ENCODE measurements at regions not wholly inside any gene's neighbourhood (a gene's known extent, or its start where the extent isn't known, plus 50 kb on each side); places are given as distances from the start of the nearest gene placed in this dataset.

DNA sequence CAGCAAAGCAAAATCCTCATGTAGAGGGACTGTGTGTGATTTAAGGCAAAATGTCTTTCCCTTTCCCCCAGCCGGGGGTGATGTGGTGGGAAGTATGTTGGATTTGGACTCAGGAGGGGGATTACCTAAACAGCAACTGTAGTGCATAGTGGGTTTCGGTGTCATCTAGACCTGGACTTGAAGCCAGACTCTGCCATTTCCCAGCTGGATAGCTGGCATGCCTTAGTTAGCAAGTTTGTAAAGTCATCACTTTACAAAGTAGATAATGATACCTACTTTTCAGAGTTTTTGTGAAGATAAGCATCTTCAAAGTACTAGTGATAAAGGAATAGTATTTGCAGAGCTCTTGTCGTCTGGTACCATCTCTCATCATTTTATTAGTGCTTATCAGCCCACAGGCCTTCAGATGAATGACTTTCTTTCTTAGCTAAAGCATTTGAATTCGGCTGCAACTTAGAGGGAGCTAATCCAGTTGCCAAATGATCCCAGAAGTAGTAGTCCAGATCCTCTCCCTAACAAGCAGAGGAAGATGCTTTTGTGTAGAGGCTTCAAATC is 56.2 kb upstream of the ROR1 start:
- TF ChIP-seq, protein P1, sequence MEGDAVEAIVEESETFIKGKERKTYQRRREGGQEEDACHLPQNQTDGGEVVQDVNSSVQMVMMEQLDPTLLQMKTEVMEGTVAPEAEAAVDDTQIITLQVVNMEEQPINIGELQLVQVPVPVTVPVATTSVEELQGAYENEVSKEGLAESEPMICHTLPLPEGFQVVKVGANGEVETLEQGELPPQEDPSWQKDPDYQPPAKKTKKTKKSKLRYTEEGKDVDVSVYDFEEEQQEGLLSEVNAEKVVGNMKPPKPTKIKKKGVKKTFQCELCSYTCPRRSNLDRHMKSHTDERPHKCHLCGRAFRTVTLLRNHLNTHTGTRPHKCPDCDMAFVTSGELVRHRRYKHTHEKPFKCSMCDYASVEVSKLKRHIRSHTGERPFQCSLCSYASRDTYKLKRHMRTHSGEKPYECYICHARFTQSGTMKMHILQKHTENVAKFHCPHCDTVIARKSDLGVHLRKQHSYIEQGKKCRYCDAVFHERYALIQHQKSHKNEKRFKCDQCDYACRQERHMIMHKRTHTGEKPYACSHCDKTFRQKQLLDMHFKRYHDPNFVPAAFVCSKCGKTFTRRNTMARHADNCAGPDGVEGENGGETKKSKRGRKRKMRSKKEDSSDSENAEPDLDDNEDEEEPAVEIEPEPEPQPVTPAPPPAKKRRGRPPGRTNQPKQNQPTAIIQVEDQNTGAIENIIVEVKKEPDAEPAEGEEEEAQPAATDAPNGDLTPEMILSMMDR (IDR thresholded peaks at IDR 0.05) = no peak
- no peak for TF ChIP-seq EZH2phosphoT487 (IDR thresholded peaks at IDR 0.05)
